A673 (cell line): ENCODE measurements at regions not wholly inside any gene's neighbourhood (a gene's known extent, or its start where the extent isn't known, plus 50 kb on each side); places are given as distances from the start of the nearest gene placed in this dataset.

Source experiments
- CTCF ChIP-seq: fragments of 300-800, 200-600 bp; sonication (generic); conservative IDR thresholded peaks from 2 replicates; pipeline ENCODE4 v1.5.1; 2017; ENCODE audit warnings: low read depth, mild to moderate bottlenecking, antibody characterized with exemption, low read length, moderate library complexity, mixed read lengths
- EZH2 ChIP-seq: fragments of 200-600 bp; sonication (generic); IDR thresholded peaks from 2 replicates; pipeline ENCODE4 v1.6.1; 2017; ENCODE audit warnings: borderline replicate concordance, low read depth, mild to moderate bottlenecking, mixed read lengths, antibody characterized with exemption, low read length; ENCODE audit not compliant: poor library complexity, severe bottlenecking

GRCh38 chrX:39052751-39053150 is 251.5 kb downstream of the MID1IP1 start:
- TF ChIP-seq CTCF (no peak), EZH2 (no peak)
